GM18873 (cell line): ENCODE measurements at regions not wholly inside any gene's neighbourhood (a gene's known extent, or its start where the extent isn't known, plus 50 kb on each side); places are given as distances from the start of the nearest gene placed in this dataset.
"Not testable (repeated sequence)": the region's sequence is repeated elsewhere in the genome, so short reads cannot be mapped to it uniquely, and the experiment has no call there.

Source experiments
- ATAC-seq: cut with Tn5 transposase; IDR thresholded peaks from one replicate; pipeline ENCODE4 v1.9.1; 2021; ENCODE audit warnings: mild to moderate bottlenecking, moderate library complexity, moderate number of reproducible peaks; ENCODE audit not compliant: unreplicated experiment, low FRiP score

GRCh38 chr2:76187415-76187814 is 476.7 kb upstream of the GCFC2 start:
- no peak for ATAC-seq

- ATAC-seq: no peak
Measured at GRCh38 chr2:76180676-76181075, 470.0 kb upstream of the GCFC2 start.

GRCh38 chr2:76178610-76179009 is 467.9 kb upstream of the GCFC2 start:
- no peak for ATAC-seq

DNA sequence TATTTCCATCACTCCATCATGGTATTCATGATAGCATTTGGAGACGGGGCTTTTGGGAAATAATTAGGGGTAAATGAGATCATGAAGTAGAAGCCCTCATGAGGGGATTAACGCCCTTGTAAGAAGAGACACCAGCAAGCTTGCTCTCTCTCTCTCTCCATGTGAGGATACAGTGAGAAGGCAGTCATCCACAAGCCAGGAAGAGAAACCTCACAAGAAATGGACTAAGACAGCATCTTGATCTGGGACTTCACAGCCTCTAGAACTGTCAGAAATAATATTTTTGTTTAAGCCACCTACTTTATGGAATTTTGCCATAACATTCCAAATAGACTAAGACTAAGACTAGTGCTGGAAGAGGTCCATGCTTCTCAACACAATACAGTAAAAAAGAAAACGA is 464.6 kb upstream of the GCFC2 start:
- ATAC-seq: no peak

- ATAC-seq: no peak
Measured at GRCh38 chr2:76174505-76174904, 463.8 kb upstream of the GCFC2 start.

DNA sequence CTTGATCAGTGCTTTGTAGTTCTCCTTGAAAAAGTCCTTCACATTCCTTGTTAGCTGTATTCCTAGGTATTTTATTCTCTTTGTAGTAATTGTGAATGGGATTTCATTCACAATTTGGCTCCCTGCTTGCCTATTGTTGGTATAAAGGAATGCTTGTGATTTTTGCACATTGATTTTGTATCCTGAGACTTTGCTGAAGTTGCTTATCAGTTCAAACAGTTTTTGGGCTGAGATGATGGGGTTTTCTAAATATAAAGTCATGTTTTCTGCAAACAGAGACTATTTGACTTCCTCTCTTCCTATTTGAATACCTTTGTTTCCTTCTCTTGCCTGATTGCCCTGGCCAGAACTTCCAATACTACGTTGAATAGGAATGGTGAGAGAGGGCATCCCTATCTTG is 462.5 kb upstream of the GCFC2 start:
- ATAC-seq: not testable (repeated sequence)

GRCh38 chr2:76172154-76172595 is 461.5 kb upstream of the GCFC2 start:
- ATAC-seq: not testable (repeated sequence)

DNA sequence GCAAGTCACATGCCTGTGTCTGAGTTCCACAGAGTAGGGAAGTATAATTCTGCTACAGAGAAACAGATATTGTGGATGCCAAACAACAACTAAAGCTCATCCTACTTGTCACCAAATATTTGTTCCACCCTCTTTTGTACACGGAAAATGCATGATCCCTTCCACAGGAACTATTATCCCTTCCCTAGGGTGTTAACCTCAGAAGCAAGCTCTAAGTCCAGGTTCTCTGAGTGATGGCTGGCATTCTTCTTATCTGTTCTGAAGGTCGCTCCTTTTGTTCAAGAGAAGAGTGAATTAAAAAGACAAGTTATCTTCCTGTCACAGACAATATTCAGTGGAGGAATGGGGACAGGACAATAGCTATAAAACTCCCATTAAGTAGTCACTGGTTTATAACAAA is 460.1 kb upstream of the GCFC2 start:
- ATAC-seq: no peak

DNA sequence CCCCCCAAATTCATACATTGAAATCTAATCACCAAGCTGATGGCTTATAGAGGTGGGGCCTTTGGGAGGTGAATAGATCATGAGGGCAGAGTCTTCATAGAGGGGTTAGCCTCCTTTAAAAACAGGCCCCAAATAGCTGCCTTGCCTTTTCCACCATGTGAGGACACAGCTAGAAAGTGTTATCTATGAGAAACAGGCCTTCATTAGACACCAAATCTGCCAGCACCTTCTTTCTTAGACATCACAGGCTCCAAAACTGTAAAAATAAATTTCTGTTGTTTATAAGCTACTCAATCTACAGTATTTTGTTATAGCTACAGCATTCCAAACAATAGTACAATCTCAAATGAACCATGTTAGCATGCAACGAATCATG is 459.3 kb upstream of the GCFC2 start:
- no peak for ATAC-seq

- no peak for ATAC-seq
Measured at GRCh38 chr2:76169276-76170008, 458.7 kb upstream of the GCFC2 start.

GRCh38 chr2:76163860-76164259 is 453.1 kb upstream of the GCFC2 start:
- no peak for ATAC-seq

GRCh38 chr2:76160670-76161069 is 450.0 kb upstream of the GCFC2 start:
- no peak for ATAC-seq

DNA sequence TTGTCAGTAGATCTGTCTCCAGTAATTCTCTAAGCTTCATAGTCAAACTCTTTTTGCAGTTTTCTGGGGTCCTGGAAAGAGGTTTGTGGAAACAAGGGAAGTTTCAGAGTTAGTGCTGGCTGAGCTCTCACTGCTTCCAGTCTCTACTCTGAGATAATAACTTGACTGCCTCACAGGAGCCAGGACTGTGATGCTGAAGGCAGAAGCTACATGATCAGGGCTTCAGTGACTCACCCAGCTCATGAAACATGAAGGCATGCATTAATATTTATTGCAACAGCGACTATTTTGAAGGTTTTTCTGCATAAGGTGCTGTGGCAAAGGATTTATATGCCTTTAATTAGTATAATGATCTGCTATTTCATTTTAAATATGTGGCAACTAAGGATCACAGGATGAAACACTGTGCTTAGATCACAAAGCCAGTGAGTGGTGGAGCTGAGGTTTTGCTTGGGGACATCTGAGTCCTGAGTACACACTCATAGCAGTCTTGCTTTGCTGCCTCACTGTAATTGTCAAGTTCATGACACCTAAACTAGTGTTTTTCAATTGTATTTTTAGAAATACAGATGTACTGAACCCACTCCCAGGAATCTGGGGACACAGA is 448.4 kb upstream of the GCFC2 start:
- no peak for ATAC-seq

- ATAC-seq: no peak
Measured at GRCh38 chr2:76157531-76157930, 446.8 kb upstream of the GCFC2 start.

DNA sequence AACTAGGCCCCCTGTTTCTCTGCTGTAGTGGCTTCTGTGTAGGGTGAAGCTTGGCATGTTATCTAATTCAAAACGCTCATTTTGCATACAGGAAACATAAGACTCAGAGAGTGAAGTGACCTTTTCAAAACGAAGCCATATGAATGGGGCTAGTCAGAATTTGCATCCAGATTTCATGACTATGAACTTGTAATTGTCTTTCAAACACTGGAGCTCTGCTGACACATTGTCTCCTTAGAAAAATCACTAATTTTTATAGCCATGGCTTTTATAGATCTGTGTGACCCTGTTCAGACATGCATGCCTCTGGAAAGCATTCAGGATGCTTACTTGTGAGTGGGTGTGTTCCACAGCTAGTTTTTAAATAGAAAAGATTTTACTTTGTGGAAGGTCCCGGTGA is 444.3 kb upstream of the GCFC2 start:
- ATAC-seq: no peak

- no peak for ATAC-seq
Measured at GRCh38 chr2:76149846-76150245, 439.1 kb upstream of the GCFC2 start.

DNA sequence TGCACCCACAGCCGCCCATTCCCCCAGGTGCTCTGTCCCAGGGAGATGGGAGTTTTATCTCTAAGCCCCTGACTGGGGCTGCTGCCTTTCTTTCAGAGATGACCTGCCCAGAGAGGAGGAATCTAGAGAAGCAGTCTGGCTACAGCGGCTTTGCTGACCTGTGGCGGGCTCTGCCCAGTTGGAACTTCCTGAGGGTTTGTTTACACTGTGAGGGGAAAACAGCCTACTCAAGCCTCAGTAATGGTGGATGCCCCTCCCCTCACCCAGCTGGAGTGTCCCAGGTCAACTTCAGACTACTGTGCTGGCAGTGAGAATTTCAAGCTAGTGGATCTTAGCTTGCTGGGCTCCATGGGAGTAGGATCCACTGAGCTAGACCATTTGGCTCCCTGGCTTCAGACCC is 428.6 kb upstream of the GCFC2 start:
- not testable (repeated sequence) for ATAC-seq

DNA sequence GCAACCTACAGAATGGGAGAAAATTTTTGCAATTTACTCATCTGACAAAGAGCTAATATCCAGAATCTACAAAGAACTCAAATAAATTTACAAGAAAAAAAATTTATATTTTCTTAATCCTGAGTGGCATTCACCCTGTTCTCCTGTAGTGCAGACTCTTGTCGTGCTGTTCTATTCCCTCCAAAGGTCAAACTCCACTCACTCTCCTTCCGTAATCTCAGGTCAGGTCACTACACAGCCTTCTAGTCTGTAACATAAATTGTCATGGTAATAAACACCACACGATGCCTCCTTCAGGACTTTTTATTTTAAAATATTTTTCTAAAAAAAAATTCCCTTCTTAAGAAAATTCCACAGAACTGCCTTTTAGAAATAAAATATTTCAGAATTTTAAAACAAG is 417.9 kb upstream of the GCFC2 start:
- no peak for ATAC-seq

- no peak for ATAC-seq
Measured at GRCh38 chr2:76120176-76120575, 409.5 kb upstream of the GCFC2 start.

DNA sequence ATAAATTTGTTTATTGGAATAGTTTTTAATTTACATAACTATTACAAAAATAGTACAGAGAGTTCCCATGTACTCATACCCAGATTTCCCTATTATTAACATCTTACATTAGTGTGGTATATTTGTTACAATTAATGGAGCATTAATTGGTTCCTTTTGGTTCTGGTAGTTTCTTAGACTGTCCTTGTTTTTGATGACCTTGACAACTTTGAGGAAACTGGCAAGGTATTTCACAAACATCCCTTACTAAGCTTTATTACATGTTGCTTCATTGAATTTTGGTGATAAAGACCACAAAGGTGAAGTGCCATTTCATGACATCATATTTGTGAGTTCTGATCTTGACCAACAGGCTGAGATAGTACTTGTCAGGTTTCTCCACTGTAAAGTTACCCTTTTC is 379.0 kb upstream of the GCFC2 start:
- no peak for ATAC-seq

GRCh38 chr2:76083248-76083647 is 372.5 kb upstream of the GCFC2 start:
- ATAC-seq: no peak

DNA sequence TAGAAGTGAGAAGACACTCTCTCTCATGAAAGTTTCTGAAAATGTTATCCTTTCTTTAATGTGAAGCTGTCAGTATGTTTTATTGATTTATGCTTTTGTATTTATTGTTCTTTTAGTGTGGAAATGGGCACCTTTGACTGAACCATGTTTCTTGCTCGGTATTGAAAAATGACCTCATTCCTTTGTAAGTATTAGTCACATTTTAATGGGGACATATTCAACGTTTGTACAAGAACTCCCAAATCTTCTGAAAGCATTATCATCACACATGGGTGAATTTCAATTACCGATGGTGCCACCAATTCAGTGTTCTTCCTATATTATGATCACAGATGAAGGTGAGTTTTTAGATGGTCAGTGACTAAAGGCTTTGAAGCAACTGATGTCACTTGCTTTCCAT is 371.8 kb upstream of the GCFC2 start:
- ATAC-seq: no peak
